ENCODE measurements at regions not wholly inside any gene's neighbourhood (a gene's known extent, or its start where the extent isn't known, plus 50 kb on each side); places are given as distances from the start of the nearest gene placed in this dataset.

GRCh38 chr12:107622001-107622400, 63.6 kb upstream of the PWP1 start:
- Histone ChIP-seq H3K4me3 (replicated peaks in 1 of 3; ENCODE audit: insufficient read depth in 1 of 3, low read depth in 1 of 3, low read length in 3 of 3) (no peak overlapping the region), H3K27ac (ENCODE audit: insufficient read depth, low read depth, low read length) (no peak overlapping the region), H3K36me3 (ENCODE audit: control insufficient read depth in 2 of 2, extremely low read depth in 1 of 2, insufficient read depth in 2 of 2, low read length in 2 of 2) (no peaks in the 10 kb centered on the region), H3K9me3 (replicated peaks; ENCODE audit: control insufficient read depth, insufficient read depth, low read length) (no peaks in the 10 kb centered on the region), H3K4me1 (ENCODE audit: control insufficient read depth, extremely low read depth, insufficient read depth, low read length) (no peaks in the 10 kb centered on the region), H3K9me1 (replicated peaks; ENCODE audit: control insufficient read depth, extremely low read depth, insufficient read depth, low read length) (no peaks in the 10 kb centered on the region), H4K20me1 (replicated peaks; ENCODE audit: control insufficient read depth, extremely low read depth, insufficient read depth, low read length) (no peaks in the 10 kb centered on the region), H3K27me3 (ENCODE audit: control insufficient read depth in 2 of 2, insufficient read depth in 2 of 2, low read length in 2 of 2) (no peaks in the 10 kb centered on the region), H3K4me2 (ENCODE audit: insufficient read depth, low read length) (no peak overlapping the region), H3K9ac (replicated peaks; ENCODE audit: extremely low read depth, insufficient read depth, low read length) (no peak overlapping the region), H3K79me2 (ENCODE audit: control insufficient read depth, insufficient read depth, low read length) (no peaks in the 10 kb centered on the region), H2AFZ (ENCODE audit: low read depth, low read length) (no peak overlapping the region)
- no peak for DNase-seq (ENCODE audit: low read depth, low spot score)
- POLR2A ChIA-PET = no interaction called here
- no TSS peak for BruUV-seq (replicated peaks)
- FAIRE-seq = no peak
- dilution Hi-C loops (cut with MboI; ENCODE audit: extremely low pct_ligation_motif_present, low sequenced_read_pairs) = loop anchor here (25.0 kb wide), 1 partner anchor 485 kb away; no protein-coding TSS in a partner anchor
- TF ChIP-seq CTCF (IDR thresholded peaks at IDR 0.05; ENCODE audit: extremely low read depth in 1 of 2, insufficient read depth in 1 of 2, low read depth in 1 of 2, low read length in 2 of 2) (peak; percentile 10 to 46), FOS (IDR thresholded peaks at IDR 0.05; ENCODE audit: borderline replicate concordance, insufficient read depth, low read length) (no peak)
- intact Hi-C loops (cut with micrococcal nuclease) = no loop called here
- CTCF ChIA-PET = interaction anchor here (1.3 to 3.2 kb wide), 4 partner anchors 9 to 490 kb away, joined by 3 to 12 read pairs (median 5); no protein-coding TSS in a partner anchor

DNA sequence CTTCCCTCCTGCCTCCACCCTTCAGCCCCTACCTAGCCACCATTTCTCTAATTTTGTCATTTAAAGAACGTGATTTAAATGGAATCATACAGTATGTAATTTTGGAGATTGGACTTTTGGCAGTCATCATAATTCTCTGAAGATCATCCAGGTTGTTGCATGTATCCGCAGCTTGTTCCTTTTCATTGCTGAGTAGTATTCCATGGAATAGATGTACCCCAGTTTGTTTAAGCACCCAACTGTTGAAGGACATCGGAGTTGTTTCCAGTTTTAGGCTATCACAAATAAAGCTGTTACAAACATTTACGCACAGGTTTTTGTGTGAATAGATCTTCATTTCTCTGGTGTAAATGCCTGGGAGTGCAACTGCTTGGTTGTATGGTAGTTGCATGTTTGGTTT, 61.1 kb upstream of the PWP1 start:
- Histone ChIP-seq H3K36me3 (ENCODE audit: control insufficient read depth in 2 of 2, extremely low read depth in 1 of 2, insufficient read depth in 2 of 2, low read length in 2 of 2) (no peaks in the 10 kb centered on the region), H4K20me1 (replicated peaks; ENCODE audit: control insufficient read depth, extremely low read depth, insufficient read depth, low read length) (no peaks in the 10 kb centered on the region), H3K27ac (ENCODE audit: insufficient read depth, low read depth, low read length) (no peak overlapping the region), H3K27me3 (ENCODE audit: control insufficient read depth in 2 of 2, insufficient read depth in 2 of 2, low read length in 2 of 2) (no peaks in the 10 kb centered on the region), H3K4me2 (ENCODE audit: insufficient read depth, low read length) (no peak overlapping the region), H3K4me3 (replicated peaks in 1 of 3; ENCODE audit: insufficient read depth in 1 of 3, low read depth in 1 of 3, low read length in 3 of 3) (no peak overlapping the region), H3K9me1 (replicated peaks; ENCODE audit: control insufficient read depth, extremely low read depth, insufficient read depth, low read length) (no peaks in the 10 kb centered on the region), H3K79me2 (ENCODE audit: control insufficient read depth, insufficient read depth, low read length) (no peaks in the 10 kb centered on the region), H3K9ac (replicated peaks; ENCODE audit: extremely low read depth, insufficient read depth, low read length) (no peak overlapping the region), H3K9me3 (replicated peaks; ENCODE audit: control insufficient read depth, insufficient read depth, low read length) (no peaks in the 10 kb centered on the region), H3K4me1 (ENCODE audit: control insufficient read depth, extremely low read depth, insufficient read depth, low read length) (no peaks in the 10 kb centered on the region), H2AFZ (ENCODE audit: low read depth, low read length) (no peak overlapping the region)
- FAIRE-seq = no peak
- no peak for DNase-seq (ENCODE audit: low read depth, low spot score)
- dilution Hi-C loops (cut with MboI; ENCODE audit: extremely low pct_ligation_motif_present, low sequenced_read_pairs) (loop anchor here (25.0 kb wide), 1 partner anchor 487 kb away; no protein-coding TSS in a partner anchor), intact Hi-C loops (cut with micrococcal nuclease) (no loop called here)
- no peak for TF ChIP-seq MYC (IDR thresholded peaks at IDR 0.05; ENCODE audit: low read depth, low read length)
- POLR2A ChIA-PET = no interaction called here
- no TSS peak for BruUV-seq (replicated peaks)
- CTCF ChIA-PET = no interaction called here
